Endothelial cell of umbilical vein (primary cell): ENCODE measurements at regions not wholly inside any gene's neighbourhood (a gene's known extent, or its start where the extent isn't known, plus 50 kb on each side); places are given as distances from the start of the nearest gene placed in this dataset.

Source experiments
- CTCF ChIP-seq, 2 donors: IDR thresholded peaks; 1 replicate in 1 of 2; 2 replicates in 1 of 2; pipeline ENCODE4 v1.5.1; 2011; ENCODE audit warnings: low read length in 2 of 2, mild to moderate bottlenecking in 2 of 2, moderate library complexity in 2 of 2, control low read depth in 1 of 2, inconsistent platforms in 1 of 2, low read depth in 1 of 2; ENCODE audit not compliant: insufficient read depth in 1 of 2; ENCODE audit errors: extremely low read depth in 1 of 2
- MAX ChIP-seq: IDR thresholded peaks from 2 replicates; pipeline ENCODE4 v1.6.1; 2011; ENCODE audit not compliant: insufficient read depth, insufficient read length
- POLR2AphosphoS5 ChIP-seq: IDR thresholded peaks from 2 replicates; pipeline ENCODE4 v1.6.1; 2012; ENCODE audit warnings: low read depth, mild to moderate bottlenecking, control low read depth, low read length, moderate library complexity; ENCODE audit not compliant: insufficient read depth

GRCh38 chr6:168746643-168747042 lies 305.7 kb downstream of the SMOC2 start:
- TF ChIP-seq POLR2AphosphoS5 = no peak
- no peak for TF ChIP-seq CTCF (IDR thresholded peaks at IDR 0.05; ENCODE audit: extremely low read depth in 1 of 2, insufficient read depth in 1 of 2, low read depth in 1 of 2, low read length in 2 of 2)
- TF ChIP-seq MAX = no peak
